GM18498 (cell line): ENCODE measurements at regions not wholly inside any gene's neighbourhood (a gene's known extent, or its start where the extent isn't known, plus 50 kb on each side); places are given as distances from the start of the nearest gene placed in this dataset.
"Not testable (repeated sequence)": the region's sequence is repeated elsewhere in the genome, so short reads cannot be mapped to it uniquely, and the experiment has no call there.

Source experiments
- ATAC-seq: cut with Tn5 transposase; IDR thresholded peaks from one replicate; pipeline ENCODE4 v1.9.1; 2021; ENCODE audit warnings: mild to moderate bottlenecking, moderate library complexity; ENCODE audit not compliant: unreplicated experiment

GRCh38 chr12:59405992-59406391, 189.8 kb upstream of the SLC16A7 start:
- no peak for ATAC-seq

- ATAC-seq = no peak
These were observed 191.6 kb upstream of the SLC16A7 start for GRCh38 chr12:59404109-59404650.

- ATAC-seq = peak; percentile 80
These were observed 192.4 kb upstream of the SLC16A7 start for GRCh38 chr12:59403259-59403932.

GRCh38 chr12:59401862-59402261, 194.0 kb upstream of the SLC16A7 start:
- no peak for ATAC-seq

GRCh38 chr12:59398164-59398563, 197.7 kb upstream of the SLC16A7 start:
- no peak for ATAC-seq

- ATAC-seq = no peak
These were observed 198.9 kb upstream of the SLC16A7 start for GRCh38 chr12:59396919-59397318.

GRCh38 chr12:59396519-59396918, 199.3 kb upstream of the SLC16A7 start:
- ATAC-seq = no peak

- ATAC-seq = not testable (repeated sequence)
These were observed 200.5 kb upstream of the SLC16A7 start for GRCh38 chr12:59395310-59395709.

GRCh38 chr12:59393506-59393905, 202.3 kb upstream of the SLC16A7 start:
- ATAC-seq = no peak

- ATAC-seq = no peak
These were observed 205.8 kb upstream of the SLC16A7 start for GRCh38 chr12:59389968-59390576.

- no peak for ATAC-seq
These were observed 207.1 kb upstream of the SLC16A7 start for GRCh38 chr12:59388694-59389093.

- ATAC-seq = no peak
These were observed 207.7 kb upstream of the SLC16A7 start for GRCh38 chr12:59388176-59388575.

- no peak for ATAC-seq
These were observed 209.6 kb upstream of the SLC16A7 start for GRCh38 chr12:59386236-59386635.

- ATAC-seq = no peak
These were observed 212.6 kb upstream of the SLC16A7 start for GRCh38 chr12:59383079-59383822.

GRCh38 chr12:59382282-59383078, 213.3 kb upstream of the SLC16A7 start:
- no peak for ATAC-seq

- ATAC-seq = no peak
These were observed 214.7 kb upstream of the SLC16A7 start for GRCh38 chr12:59381106-59381505.

- ATAC-seq = no peak
These were observed 220.2 kb upstream of the SLC16A7 start for GRCh38 chr12:59375633-59376032.

- no peak for ATAC-seq
These were observed 221.0 kb upstream of the SLC16A7 start for GRCh38 chr12:59374783-59375182.

GRCh38 chr12:59372956-59373355, 222.9 kb upstream of the SLC16A7 start:
- ATAC-seq = no peak

GRCh38 chr12:59370933-59371332, 224.9 kb upstream of the SLC16A7 start:
- ATAC-seq = no peak

GRCh38 chr12:59365133-59365532, 230.7 kb upstream of the SLC16A7 start:
- ATAC-seq = no peak
